Left lung (tissue), 4 donors: ENCODE measurements at regions not wholly inside any gene's neighbourhood (a gene's known extent, or its start where the extent isn't known, plus 50 kb on each side); places are given as distances from the start of the nearest gene placed in this dataset.

Experiments
- ATAC-seq: fragments of 200-7000 bp; cut with Tn5 transposase; one replicate; pipeline ENCODE4 v1.9.1; 2020; ENCODE audit warnings: moderate library complexity
- DNase-seq, 4 donors: peaks; one replicate each; pipeline ENCODE4 v3.0.0-alpha.2; 2013 to 2020
- H3K27ac ChIP-seq, 2 donors: fragments of 200-600 bp; sonication (generic) in 1 of 2; one replicate each; pipeline versions ENCODE4 v1.5.0 to v1.8.0; 2020 to 2021
- H3K27me3 ChIP-seq, 2 donors: fragments of 200-600 bp; sonication (generic) in 1 of 2; one replicate each; pipeline versions ENCODE4 v1.5.0 to v1.8.0; 2020 to 2021
- H3K36me3 ChIP-seq, 2 donors: fragments of 200-600 bp; sonication (generic) in 1 of 2; one replicate each; pipeline versions ENCODE4 v1.5.0 to v1.8.0; 2020 to 2021
- H3K4me1 ChIP-seq, 2 donors: fragments of 200-600 bp; one replicate each; pipeline ENCODE4 v1.8.0; 2021
- H3K4me3 ChIP-seq, 2 donors: fragments of 200-600 bp; sonication (generic) in 1 of 2; one replicate each; pipeline versions ENCODE4 v1.5.0 to v1.8.0; 2020 to 2021; ENCODE audit warnings: mild to moderate bottlenecking in 1 of 2
- H3K9me3 ChIP-seq, 2 donors: fragments of 200-600 bp; sonication (generic) in 1 of 2; one replicate each; pipeline versions ENCODE4 v1.5.0 to v1.8.0; 2020 to 2021
- intact Hi-C, 2 donors: fragments of 100-400 bp; cut with DNase I; formaldehyde crosslinking; loops; one replicate each; pipeline versions ENCODE4 v1.11.2 to v1.14.2; 2022
- TF ChIP-seq, protein P1 (sequence below), 2 donors: fragments of 200-600 bp; sonication (generic) in 1 of 2; IDR thresholded peaks; one replicate each; pipeline versions ENCODE4 v1.5.0 to v1.8.0; 2021; ENCODE audit warnings: antibody characterized with exemption in 2 of 2
- donor health status: DM: no; HTN: yes; CAD: no.
- donor health status: DM: no; HTN: no; CAD: no.

GRCh38 chr3:106328224-106328623, 459.4 kb upstream of the CBLB start:
- Histone ChIP-seq H3K27me3 (no peaks in the 10 kb centered on the region), H3K4me3 (no peak overlapping the region), H3K36me3 (no peaks in the 10 kb centered on the region), H3K4me1 (no peaks in the 10 kb centered on the region), H3K27ac (no peak overlapping the region), H3K9me3 (peaks cover 0 to 20% of the 10 kb centered on the region in 2 donors)
- ATAC-seq (no peak), DNase-seq (no peak)
- intact Hi-C loops, result no loop called here
- TF ChIP-seq, protein P1, sequence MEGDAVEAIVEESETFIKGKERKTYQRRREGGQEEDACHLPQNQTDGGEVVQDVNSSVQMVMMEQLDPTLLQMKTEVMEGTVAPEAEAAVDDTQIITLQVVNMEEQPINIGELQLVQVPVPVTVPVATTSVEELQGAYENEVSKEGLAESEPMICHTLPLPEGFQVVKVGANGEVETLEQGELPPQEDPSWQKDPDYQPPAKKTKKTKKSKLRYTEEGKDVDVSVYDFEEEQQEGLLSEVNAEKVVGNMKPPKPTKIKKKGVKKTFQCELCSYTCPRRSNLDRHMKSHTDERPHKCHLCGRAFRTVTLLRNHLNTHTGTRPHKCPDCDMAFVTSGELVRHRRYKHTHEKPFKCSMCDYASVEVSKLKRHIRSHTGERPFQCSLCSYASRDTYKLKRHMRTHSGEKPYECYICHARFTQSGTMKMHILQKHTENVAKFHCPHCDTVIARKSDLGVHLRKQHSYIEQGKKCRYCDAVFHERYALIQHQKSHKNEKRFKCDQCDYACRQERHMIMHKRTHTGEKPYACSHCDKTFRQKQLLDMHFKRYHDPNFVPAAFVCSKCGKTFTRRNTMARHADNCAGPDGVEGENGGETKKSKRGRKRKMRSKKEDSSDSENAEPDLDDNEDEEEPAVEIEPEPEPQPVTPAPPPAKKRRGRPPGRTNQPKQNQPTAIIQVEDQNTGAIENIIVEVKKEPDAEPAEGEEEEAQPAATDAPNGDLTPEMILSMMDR (IDR thresholded peaks at IDR 0.05), result no peak

GRCh38 chr3:106329521-106329920, 460.7 kb upstream of the CBLB start:
- ATAC-seq (no peak), DNase-seq (no peak)
- Histone ChIP-seq H3K4me1 (no peaks in the 10 kb centered on the region), H3K27ac (no peak overlapping the region), H3K9me3 (peaks cover 0 to 7% of the 10 kb centered on the region in 2 donors), H3K27me3 (no peaks in the 10 kb centered on the region), H3K4me3 (no peak overlapping the region), H3K36me3 (no peaks in the 10 kb centered on the region)
- intact Hi-C loops, result no loop called here
- TF ChIP-seq, protein P1 (IDR thresholded peaks at IDR 0.05), result no peak

GRCh38 chr3:106331636-106332035, 462.8 kb upstream of the CBLB start:
- no peak overlapping the region for H3K27ac ChIP-seq
- DNase-seq (no peak), ATAC-seq (no peak)
- no peaks in the 10 kb centered on the region for H3K4me1 ChIP-seq
- H3K36me3 ChIP-seq, result no peaks in the 10 kb centered on the region
- no peaks in the 10 kb centered on the region for H3K9me3 ChIP-seq
- H3K27me3 ChIP-seq, result no peaks in the 10 kb centered on the region
- H3K4me3 ChIP-seq, result no peak overlapping the region
- TF ChIP-seq, protein P1 (IDR thresholded peaks at IDR 0.05), result no peak
- intact Hi-C loops, result no loop called here

- no peak for ATAC-seq
- TF ChIP-seq, protein P1 (IDR thresholded peaks at IDR 0.05), result no peak
- H3K4me3 ChIP-seq, result no peak overlapping the region
- no peak overlapping the region for H3K27ac ChIP-seq
- H3K36me3 ChIP-seq, result no peaks in the 10 kb centered on the region
- DNase-seq, result no peak
- intact Hi-C loops, result no loop called here
- no peaks in the 10 kb centered on the region for H3K9me3 ChIP-seq
- no peaks in the 10 kb centered on the region for H3K4me1 ChIP-seq
- H3K27me3 ChIP-seq, result no peaks in the 10 kb centered on the region
These were observed 463.3 kb upstream of the CBLB start for GRCh38 chr3:106332129-106332528.

GRCh38 chr3:106332884-106333283, 464.1 kb upstream of the CBLB start:
- no peak overlapping the region for H3K27ac ChIP-seq
- no peaks in the 10 kb centered on the region for H3K36me3 ChIP-seq
- TF ChIP-seq, protein P1 (IDR thresholded peaks at IDR 0.05), result no peak
- no peaks in the 10 kb centered on the region for H3K9me3 ChIP-seq
- no peak overlapping the region for H3K4me3 ChIP-seq
- no peaks in the 10 kb centered on the region for H3K4me1 ChIP-seq
- H3K27me3 ChIP-seq, result no peaks in the 10 kb centered on the region
- intact Hi-C loops, result no loop called here
- ATAC-seq (no peak), DNase-seq (no peak)
